Fibroblast of lung (primary cell): ENCODE measurements at regions not wholly inside any gene's neighbourhood (a gene's known extent, or its start where the extent isn't known, plus 50 kb on each side); places are given as distances from the start of the nearest gene placed in this dataset.

Experiments used
- DNase-seq, 2 donors: peaks; one replicate each; pipeline versions ENCODE4 v3.0.0 to v3.0.0-alpha.2; 2010; ENCODE audit warnings: low read depth in 2 of 2
- H2AFZ ChIP-seq: 2 replicates; pipeline ENCODE4 v1.5.1; 2012; ENCODE audit warnings: low read length, control low read depth, inconsistent platforms
- H3K27ac ChIP-seq: 2 replicates; pipeline ENCODE4 v1.5.1; 2011; ENCODE audit warnings: low read length, control low read depth; ENCODE audit not compliant: insufficient read depth
- H3K27me3 ChIP-seq: 2 replicates; pipeline ENCODE4 v1.5.1; 2011; ENCODE audit warnings: mild to moderate bottlenecking, low read length; ENCODE audit not compliant: control insufficient read depth, insufficient read depth
- H3K36me3 ChIP-seq: 2 replicates; pipeline ENCODE4 v1.5.1; 2011; ENCODE audit warnings: low read length; ENCODE audit not compliant: control insufficient read depth, insufficient read depth
- H3K4me1 ChIP-seq: 2 replicates; pipeline ENCODE4 v1.5.1; 2011; ENCODE audit warnings: low read length; ENCODE audit not compliant: control insufficient read depth, insufficient read depth; ENCODE audit errors: extremely low read depth
- H3K4me2 ChIP-seq: 2 replicates; pipeline ENCODE4 v1.5.1; 2011; ENCODE audit warnings: low read length, control low read depth; ENCODE audit not compliant: insufficient read depth; ENCODE audit errors: extremely low read depth
- H3K4me3 ChIP-seq, 4 experiments: fragments of 200-600 bp in 1 of 4; sonication (generic) in 1 of 4; replicated peaks in 1 of 4; 2 replicates each; pipeline ENCODE4 v1.5.1; 2011 to 2016; ENCODE audit warnings: low read length in 4 of 4, low read depth in 3 of 4, mild to moderate bottlenecking in 3 of 4, control low read depth in 2 of 4, inconsistent platforms in 1 of 4, mixed read lengths in 1 of 4; ENCODE audit not compliant: insufficient read depth in 1 of 4; ENCODE audit errors: control extremely low read depth in 1 of 4
- H3K79me2 ChIP-seq: 2 replicates; pipeline ENCODE4 v1.5.1; 2012; ENCODE audit warnings: mild to moderate bottlenecking, low read length, inconsistent platforms; ENCODE audit not compliant: control insufficient read depth, insufficient read depth
- H3K9ac ChIP-seq: 2 replicates; pipeline ENCODE4 v1.5.1; 2011; ENCODE audit warnings: mild to moderate bottlenecking, low read length, control low read depth; ENCODE audit not compliant: insufficient read depth
- H3K9me3 ChIP-seq: 2 replicates; pipeline ENCODE4 v1.5.1; 2012; ENCODE audit warnings: low read depth, low read length; ENCODE audit not compliant: control insufficient read depth, insufficient read depth
- H4K20me1 ChIP-seq: 2 replicates; pipeline ENCODE4 v1.5.1; 2011; ENCODE audit warnings: low read length; ENCODE audit not compliant: control insufficient read depth, insufficient read depth; ENCODE audit errors: extremely low read depth
- EZH2 ChIP-seq: IDR thresholded peaks from 2 replicates; pipeline ENCODE4 v1.5.1; 2012; ENCODE audit warnings: low read length, control low read depth, mild to moderate bottlenecking; ENCODE audit errors: missing control alignments
- TF ChIP-seq, protein P1 (sequence below), 2 donors: IDR thresholded peaks in 1 of 2; conservative IDR thresholded peaks in 1 of 2; 1 replicate in 1 of 2; 2 replicates in 1 of 2; pipeline ENCODE4 v1.5.1; 2011 to 2012; ENCODE audit warnings: low read length in 2 of 2, control low read depth in 1 of 2, inconsistent platforms in 1 of 2, low read depth in 1 of 2, mild to moderate bottlenecking in 1 of 2

DNA sequence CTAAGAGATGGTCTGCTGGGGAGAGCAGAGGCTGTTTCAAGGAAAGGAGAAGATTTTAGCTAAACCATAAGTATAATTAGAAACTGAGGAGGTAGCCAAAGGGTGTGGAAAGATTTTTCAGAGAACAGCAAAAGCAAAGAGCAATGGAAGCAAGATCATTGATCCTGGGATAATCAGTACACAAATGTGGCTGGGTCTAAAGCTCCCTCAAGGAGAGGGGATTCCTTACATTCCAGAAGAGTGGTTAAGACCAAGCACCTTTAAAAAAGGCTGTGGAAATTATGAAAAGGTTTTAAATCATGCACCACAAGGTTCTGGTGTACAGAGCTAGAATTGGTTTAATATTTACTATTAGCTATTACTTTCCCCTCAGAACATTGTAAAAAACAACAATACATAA, 246.0 kb upstream of the UBE2E3 start:
- Histone ChIP-seq H3K36me3 (no peaks in the 10 kb centered on the region), H3K27ac (no peak overlapping the region), H3K79me2 (no peaks in the 10 kb centered on the region), H2AFZ (no peak overlapping the region), H3K4me3 (no peak overlapping the region), H3K4me1 (no peaks in the 10 kb centered on the region), H3K9me3 (no peaks in the 10 kb centered on the region), H3K9ac (no peak overlapping the region), H3K4me2 (no peak overlapping the region), H3K27me3 (no peaks in the 10 kb centered on the region), H4K20me1 (no peaks in the 10 kb centered on the region)
- peak in 1 of 2 donors; percentile 38 for DNase-seq
- no peak for TF ChIP-seq EZH2
- TF ChIP-seq, protein P1, sequence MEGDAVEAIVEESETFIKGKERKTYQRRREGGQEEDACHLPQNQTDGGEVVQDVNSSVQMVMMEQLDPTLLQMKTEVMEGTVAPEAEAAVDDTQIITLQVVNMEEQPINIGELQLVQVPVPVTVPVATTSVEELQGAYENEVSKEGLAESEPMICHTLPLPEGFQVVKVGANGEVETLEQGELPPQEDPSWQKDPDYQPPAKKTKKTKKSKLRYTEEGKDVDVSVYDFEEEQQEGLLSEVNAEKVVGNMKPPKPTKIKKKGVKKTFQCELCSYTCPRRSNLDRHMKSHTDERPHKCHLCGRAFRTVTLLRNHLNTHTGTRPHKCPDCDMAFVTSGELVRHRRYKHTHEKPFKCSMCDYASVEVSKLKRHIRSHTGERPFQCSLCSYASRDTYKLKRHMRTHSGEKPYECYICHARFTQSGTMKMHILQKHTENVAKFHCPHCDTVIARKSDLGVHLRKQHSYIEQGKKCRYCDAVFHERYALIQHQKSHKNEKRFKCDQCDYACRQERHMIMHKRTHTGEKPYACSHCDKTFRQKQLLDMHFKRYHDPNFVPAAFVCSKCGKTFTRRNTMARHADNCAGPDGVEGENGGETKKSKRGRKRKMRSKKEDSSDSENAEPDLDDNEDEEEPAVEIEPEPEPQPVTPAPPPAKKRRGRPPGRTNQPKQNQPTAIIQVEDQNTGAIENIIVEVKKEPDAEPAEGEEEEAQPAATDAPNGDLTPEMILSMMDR (conservative IDR thresholded peaks at IDR 0.05 in 1 of 2, IDR thresholded peaks at IDR 0.05 in 1 of 2; ENCODE audit: low read depth in 1 of 2, low read length in 2 of 2) = no peak

DNA sequence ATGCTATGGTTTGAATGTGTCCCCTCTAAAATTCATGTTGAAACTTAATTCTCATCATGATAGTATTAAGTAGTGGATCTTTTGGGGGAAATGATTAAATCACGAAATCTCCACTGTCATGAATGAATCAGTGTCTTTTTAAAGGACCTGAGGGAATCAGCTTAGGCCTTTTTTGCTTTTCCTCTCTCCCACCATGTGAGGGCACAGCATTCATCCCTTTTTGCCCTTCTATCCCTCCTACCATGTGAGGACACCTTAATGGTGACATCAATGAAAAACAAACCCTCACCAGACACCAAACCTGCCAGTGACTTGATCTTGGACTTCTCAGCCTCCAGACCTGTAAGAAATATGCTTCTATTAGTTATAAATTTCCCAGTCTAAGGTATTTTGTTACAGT, 247.1 kb upstream of the UBE2E3 start:
- TF ChIP-seq EZH2 = no peak
- TF ChIP-seq, protein P1 (conservative IDR thresholded peaks at IDR 0.05 in 1 of 2, IDR thresholded peaks at IDR 0.05 in 1 of 2; ENCODE audit: low read depth in 1 of 2, low read length in 2 of 2) = no peak
- DNase-seq = no peak

DNA sequence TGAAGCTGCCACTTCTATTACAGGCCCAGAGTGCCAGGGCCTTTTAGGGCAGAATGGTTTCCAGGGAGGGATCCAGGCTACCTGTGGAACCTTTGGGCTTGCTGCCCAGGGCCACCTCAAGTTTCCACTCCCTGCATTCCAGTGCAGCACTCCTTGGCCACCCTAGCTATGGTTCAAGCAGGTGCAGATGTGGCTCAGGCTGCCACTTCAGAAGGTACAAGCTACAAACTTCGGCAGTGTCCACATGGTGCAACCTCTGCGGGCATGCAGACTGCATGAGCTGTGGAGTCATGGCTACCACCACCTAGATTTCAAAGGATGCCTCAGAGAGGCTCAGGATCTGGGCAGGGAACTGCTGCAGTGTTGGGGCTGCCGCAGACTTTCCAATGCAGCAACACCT, 248.1 kb upstream of the UBE2E3 start:
- TF ChIP-seq, protein P1 (conservative IDR thresholded peaks at IDR 0.05 in 1 of 2, IDR thresholded peaks at IDR 0.05 in 1 of 2; ENCODE audit: low read depth in 1 of 2, low read length in 2 of 2) = no peak
- TF ChIP-seq EZH2 = no peak
- H3K79me2 ChIP-seq = no peaks in the 10 kb centered on the region
- H3K4me2 ChIP-seq = no peak overlapping the region
- no peak overlapping the region for H3K4me3 ChIP-seq
- H3K36me3 ChIP-seq = no peaks in the 10 kb centered on the region
- H3K4me1 ChIP-seq = no peaks in the 10 kb centered on the region
- H2AFZ ChIP-seq = no peak overlapping the region
- no peak overlapping the region for H3K9ac ChIP-seq
- H4K20me1 ChIP-seq = no peaks in the 10 kb centered on the region
- H3K9me3 ChIP-seq = no peaks in the 10 kb centered on the region
- H3K27me3 ChIP-seq = no peaks in the 10 kb centered on the region
- H3K27ac ChIP-seq = no peak overlapping the region
- no peak for DNase-seq

More for the DNA sequence above, 247.1 kb upstream of the UBE2E3 start:
- Histone ChIP-seq H3K4me2 (no peak overlapping the region), H3K36me3 (no peaks in the 10 kb centered on the region), H3K9me3 (no peaks in the 10 kb centered on the region), H3K79me2 (no peaks in the 10 kb centered on the region), H2AFZ (no peak overlapping the region), H4K20me1 (no peaks in the 10 kb centered on the region), H3K4me1 (no peaks in the 10 kb centered on the region), H3K9ac (no peak overlapping the region), H3K4me3 (no peak overlapping the region), H3K27ac (no peak overlapping the region), H3K27me3 (no peaks in the 10 kb centered on the region)
